Neural cell (in vitro differentiated cells): ENCODE measurements at regions not wholly inside any gene's neighbourhood (a gene's known extent, or its start where the extent isn't known, plus 50 kb on each side); places are given as distances from the start of the nearest gene placed in this dataset.

Source experiments
- H2AFZ ChIP-seq: fragments of 200-600, 300-800 bp; sonication (generic), shearing (Covaris generic); 2 replicates; pipeline ENCODE4 v1.6.0; 2014; ENCODE audit warnings: low read depth, mild to moderate bottlenecking, antibody characterized with exemption, low read length, moderate library complexity
- H3F3A ChIP-seq: fragments of 200-600 bp; shearing (Covaris generic); 2 replicates; pipeline ENCODE4 v1.6.1; 2016; ENCODE audit warnings: mild to moderate bottlenecking, moderate library complexity, mixed read lengths, antibody characterized with exemption, low read length; ENCODE audit not compliant: insufficient read depth, poor library complexity, severe bottlenecking
- H3K27ac ChIP-seq: fragments of 200-600, 300-800 bp; sonication (generic), shearing (Covaris generic); 2 replicates; pipeline ENCODE4 v1.5.1; 2014; ENCODE audit warnings: mild to moderate bottlenecking, low read length, moderate library complexity
- H3K27me3 ChIP-seq: fragments of 300-800, 200-600 bp; sonication (generic), shearing (Covaris generic); 2 replicates; pipeline ENCODE4 v1.6.0; 2014; ENCODE audit warnings: mild to moderate bottlenecking, low read depth, low read length, moderate library complexity; ENCODE audit not compliant: insufficient read depth
- H3K36me3 ChIP-seq: fragments of 300-800, 200-600 bp; sonication (generic), shearing (Covaris generic); 2 replicates; pipeline ENCODE4 v1.5.1; 2014; ENCODE audit warnings: mild to moderate bottlenecking, antibody characterized with exemption, low read length, moderate library complexity; ENCODE audit not compliant: insufficient read depth
- H3K4me2 ChIP-seq: fragments of 300-800, 200-600 bp; sonication (generic), shearing (Covaris generic); 2 replicates; pipeline ENCODE4 v1.6.0; 2014; ENCODE audit warnings: mild to moderate bottlenecking, low read length
- H3K4me3 ChIP-seq: fragments of 300-800, 200-600 bp; sonication (generic), shearing (Covaris generic); 2 replicates; pipeline ENCODE4 v1.5.1; 2014; ENCODE audit warnings: mild to moderate bottlenecking, low read length, moderate library complexity
- H3K79me2 ChIP-seq: fragments of 200-600 bp; shearing (Covaris generic); replicated peaks from 2 replicates; pipeline ENCODE4 v1.6.0; 2014; ENCODE audit warnings: mild to moderate bottlenecking, low read length, moderate library complexity; ENCODE audit not compliant: insufficient read depth
- H3K9ac ChIP-seq: fragments of 300-800, 200-600 bp; sonication (generic), shearing (Covaris generic); 2 replicates; pipeline ENCODE4 v1.6.1; 2016; ENCODE audit warnings: mild to moderate bottlenecking, low read length, mixed read lengths
- H3K9me2 ChIP-seq: fragments of 200-600 bp; shearing (Covaris generic); 2 replicates; pipeline ENCODE4 v1.6.1; 2016; ENCODE audit warnings: mild to moderate bottlenecking, low read length, mixed read lengths; ENCODE audit not compliant: insufficient read depth
- H3K9me3 ChIP-seq: fragments of 200-600, 300-800 bp; sonication (generic), shearing (Covaris generic); 2 replicates; pipeline ENCODE4 v1.6.1; 2016; ENCODE audit warnings: mild to moderate bottlenecking, mixed run types, low read length, moderate library complexity, mixed read lengths
- H4K20me1 ChIP-seq: fragments of 200-600 bp; shearing (Covaris generic); 2 replicates; pipeline ENCODE4 v1.6.1; 2016; ENCODE audit warnings: mild to moderate bottlenecking, mixed run types; ENCODE audit not compliant: insufficient read depth
- EP300 ChIP-seq: fragments of 450-650 bp; conservative IDR thresholded peaks from 2 replicates; pipeline ENCODE4 v1.6.1; 2014; ENCODE audit warnings: antibody characterized with exemption, mild to moderate bottlenecking, moderate library complexity; ENCODE audit not compliant: poor library complexity, severe bottlenecking
- EZH2 ChIP-seq: fragments of 200-600, 300-800 bp; shearing (Covaris generic), sonication (generic); IDR thresholded peaks from 2 replicates; pipeline ENCODE4 v1.6.1; 2014; ENCODE audit warnings: antibody characterized with exemption, low read length, borderline replicate concordance, mild to moderate bottlenecking; ENCODE audit not compliant: insufficient read depth, poor library complexity, severe bottlenecking
- MXI1 ChIP-seq: fragments of 450-650 bp; conservative IDR thresholded peaks from 2 replicates; pipeline ENCODE4 v1.6.1; 2014; ENCODE audit warnings: antibody characterized with exemption, mild to moderate bottlenecking; ENCODE audit not compliant: poor library complexity, severe bottlenecking
- POLR2AphosphoS5 ChIP-seq: IDR thresholded peaks from 2 replicates; pipeline ENCODE4 v1.6.1; 2012
- RAD21 ChIP-seq: fragments of 450-650 bp; conservative IDR thresholded peaks from 2 replicates; pipeline ENCODE4 v1.6.1; 2014; ENCODE audit warnings: antibody characterized with exemption, mild to moderate bottlenecking, moderate library complexity
- REST ChIP-seq: IDR thresholded peaks from 2 replicates; pipeline ENCODE4 v1.6.1; 2012; ENCODE audit warnings: borderline replicate concordance
- SMC3 ChIP-seq: fragments of 450-650 bp; conservative IDR thresholded peaks from 2 replicates; pipeline ENCODE4 v1.6.1; 2014; ENCODE audit warnings: antibody characterized with exemption, mild to moderate bottlenecking, moderate library complexity; ENCODE audit not compliant: poor library complexity
- TAF1 ChIP-seq: IDR thresholded peaks from 2 replicates; pipeline ENCODE4 v1.6.1; 2012; ENCODE audit warnings: low read depth
- TF ChIP-seq, protein P1 (sequence below): fragments of 450-650 bp; IDR thresholded peaks from 2 replicates; pipeline ENCODE4 v1.5.1; 2014; ENCODE audit warnings: antibody characterized with exemption, mild to moderate bottlenecking, moderate library complexity; ENCODE audit not compliant: poor library complexity, severe bottlenecking

DNA sequence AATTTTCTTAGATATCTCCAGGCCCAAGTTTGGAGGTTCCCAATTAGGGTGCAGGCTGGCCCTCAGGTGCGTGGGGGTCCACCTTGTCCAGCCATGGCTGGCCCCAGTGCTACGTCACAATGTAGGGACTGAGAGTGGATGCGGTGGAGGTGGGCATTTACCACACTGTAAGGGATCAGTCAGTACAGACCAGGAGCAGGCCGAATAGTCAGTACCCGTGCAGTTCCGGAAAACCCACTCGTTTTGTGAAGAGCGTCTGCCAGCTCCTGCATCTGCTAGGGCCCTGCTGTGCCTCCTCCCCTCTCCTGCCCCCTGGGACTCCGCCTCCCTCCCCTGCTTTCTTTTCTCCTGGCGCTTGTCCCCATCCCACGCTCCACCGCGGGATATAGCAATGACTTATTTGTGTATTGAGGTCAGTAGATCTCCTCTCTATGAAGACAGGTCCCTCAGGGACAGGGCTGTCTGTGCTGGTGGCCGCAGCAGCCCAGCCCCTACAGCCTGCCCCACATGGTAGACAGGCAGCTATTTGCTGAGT lies 50.4 kb upstream of the SEPTIN5 start:
- no peaks in the 10 kb centered on the region for H4K20me1 ChIP-seq
- H3K9ac ChIP-seq = no peak overlapping the region
- no peak overlapping the region for H2AFZ ChIP-seq

DNA sequence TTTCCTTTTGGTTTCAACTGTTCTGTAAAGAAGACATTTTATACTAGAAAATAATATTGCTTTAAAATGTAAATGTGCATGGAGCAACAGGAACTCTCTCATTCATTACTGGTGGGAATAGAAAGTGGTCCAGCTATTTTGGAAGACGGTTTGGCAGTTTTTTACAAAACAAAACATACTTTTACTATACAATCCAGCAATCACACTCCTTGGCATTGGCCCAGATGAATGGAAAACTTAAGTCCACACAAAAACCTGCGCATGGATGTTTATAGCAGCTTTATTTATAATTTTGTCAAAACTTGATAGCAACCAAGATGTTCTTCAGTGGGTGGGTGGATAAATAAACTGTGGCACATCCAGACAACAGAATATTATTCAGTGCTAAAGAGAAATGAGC lies 49.9 kb upstream of the SEPTIN5 start:
- Histone ChIP-seq H3K4me2 (no peak overlapping the region), H2AFZ (no peak overlapping the region), H3K9me3 (no peaks in the 10 kb centered on the region), H3K79me2 (no peaks in the 10 kb centered on the region), H3K9ac (no peak overlapping the region), H3K4me3 (no peak overlapping the region), H3K9me2 (no peaks in the 10 kb centered on the region), H3K36me3 (no peaks in the 10 kb centered on the region), H3K27me3 (no peaks in the 10 kb centered on the region), H3F3A (no peaks in the 10 kb centered on the region), H4K20me1 (no peaks in the 10 kb centered on the region), H3K27ac (no peak overlapping the region)
- no peak for TF ChIP-seq EP300
- no peak for TF ChIP-seq EZH2
- TF ChIP-seq REST = no peak
- no peak for TF ChIP-seq SMC3
- no peak for TF ChIP-seq TAF1
- TF ChIP-seq, protein P1, sequence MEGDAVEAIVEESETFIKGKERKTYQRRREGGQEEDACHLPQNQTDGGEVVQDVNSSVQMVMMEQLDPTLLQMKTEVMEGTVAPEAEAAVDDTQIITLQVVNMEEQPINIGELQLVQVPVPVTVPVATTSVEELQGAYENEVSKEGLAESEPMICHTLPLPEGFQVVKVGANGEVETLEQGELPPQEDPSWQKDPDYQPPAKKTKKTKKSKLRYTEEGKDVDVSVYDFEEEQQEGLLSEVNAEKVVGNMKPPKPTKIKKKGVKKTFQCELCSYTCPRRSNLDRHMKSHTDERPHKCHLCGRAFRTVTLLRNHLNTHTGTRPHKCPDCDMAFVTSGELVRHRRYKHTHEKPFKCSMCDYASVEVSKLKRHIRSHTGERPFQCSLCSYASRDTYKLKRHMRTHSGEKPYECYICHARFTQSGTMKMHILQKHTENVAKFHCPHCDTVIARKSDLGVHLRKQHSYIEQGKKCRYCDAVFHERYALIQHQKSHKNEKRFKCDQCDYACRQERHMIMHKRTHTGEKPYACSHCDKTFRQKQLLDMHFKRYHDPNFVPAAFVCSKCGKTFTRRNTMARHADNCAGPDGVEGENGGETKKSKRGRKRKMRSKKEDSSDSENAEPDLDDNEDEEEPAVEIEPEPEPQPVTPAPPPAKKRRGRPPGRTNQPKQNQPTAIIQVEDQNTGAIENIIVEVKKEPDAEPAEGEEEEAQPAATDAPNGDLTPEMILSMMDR = no peak
- no peak for TF ChIP-seq MXI1

More for the DNA sequence above, 50.4 kb upstream of the SEPTIN5 start:
- Histone ChIP-seq H3K4me2 (no peak overlapping the region), H3K36me3 (no peaks in the 10 kb centered on the region), H3K79me2 (no peaks in the 10 kb centered on the region), H3K27me3 (no peaks in the 10 kb centered on the region), H3F3A (no peaks in the 10 kb centered on the region), H3K4me3 (no peak overlapping the region), H3K9me2 (no peaks in the 10 kb centered on the region), H3K27ac (no peak overlapping the region), H3K9me3 (no peaks in the 10 kb centered on the region)
- TF ChIP-seq, protein P1 = no peak
- no peak for TF ChIP-seq MXI1
- TF ChIP-seq RAD21 = no peak
- no peak for TF ChIP-seq POLR2AphosphoS5
- no peak for TF ChIP-seq REST
- no peak for TF ChIP-seq SMC3
- no peak for TF ChIP-seq TAF1
- TF ChIP-seq EP300 = no peak
- TF ChIP-seq EZH2 = no peak
